MM.1S (cell line): ENCODE measurements at regions not wholly inside any gene's neighbourhood (a gene's known extent, or its start where the extent isn't known, plus 50 kb on each side); places are given as distances from the start of the nearest gene placed in this dataset.

ENCODE experiments used
- DNase-seq: peaks from one replicate; pipeline ENCODE4 v3.0.0-alpha.2; 2015
- H2AFZ ChIP-seq: fragments of 300-600 bp; sonication (generic); 2 replicates; pipeline ENCODE4 v1.6.0; 2016; ENCODE audit warnings: antibody characterized with exemption, low read length
- H3F3A ChIP-seq: fragments of 300-600 bp; sonication (generic); 2 replicates; pipeline ENCODE4 v1.6.1; 2016; ENCODE audit warnings: mild to moderate bottlenecking, antibody characterized with exemption, low read length, moderate library complexity, mixed read lengths; ENCODE audit not compliant: insufficient read depth
- H3K27ac ChIP-seq: fragments of 300-600 bp; sonication (generic); 2 replicates; pipeline ENCODE4 v1.5.1; 2016; ENCODE audit warnings: mild to moderate bottlenecking, low read length
- H3K27me3 ChIP-seq: fragments of 300-600 bp; sonication (generic); replicated peaks from 2 replicates; pipeline ENCODE4 v1.6.0; 2016; ENCODE audit warnings: low read length; ENCODE audit not compliant: insufficient read depth
- H3K36me3 ChIP-seq: fragments of 300-600 bp; sonication (generic); replicated peaks from 2 replicates; pipeline ENCODE4 v1.6.1; 2016; ENCODE audit warnings: mild to moderate bottlenecking, low read length, mixed read lengths; ENCODE audit not compliant: insufficient read depth
- H3K4me1 ChIP-seq: fragments of 300-600 bp; sonication (generic); 2 replicates; pipeline ENCODE4 v1.6.1; 2016; ENCODE audit warnings: low read length, mixed read lengths
- H3K4me2 ChIP-seq: fragments of 300-600 bp; sonication (generic); 2 replicates; pipeline ENCODE4 v1.6.0; 2016; ENCODE audit warnings: low read depth, low read length
- H3K4me3 ChIP-seq: fragments of 300-600 bp; sonication (generic); 2 replicates; pipeline ENCODE4 v1.5.1; 2016; ENCODE audit warnings: low read length, mixed read lengths
- H3K79me2 ChIP-seq: fragments of 300-600 bp; sonication (generic); 2 replicates; pipeline ENCODE4 v1.6.1; 2016; ENCODE audit warnings: mixed run types, low read length, mixed read lengths
- H3K9ac ChIP-seq: fragments of 300-600 bp; sonication (generic); 2 replicates; pipeline ENCODE4 v1.6.1; 2016; ENCODE audit warnings: low read length, mixed read lengths
- H3K9me2 ChIP-seq: fragments of 300-600 bp; sonication (generic); replicated peaks from 2 replicates; pipeline ENCODE4 v1.6.1; 2016; ENCODE audit warnings: mild to moderate bottlenecking, low read length, mixed read lengths; ENCODE audit not compliant: insufficient read depth
- H3K9me3 ChIP-seq: fragments of 300-600 bp; sonication (generic); replicated peaks from 2 replicates; pipeline ENCODE4 v1.6.1; 2016; ENCODE audit warnings: mild to moderate bottlenecking, low read length, mixed read lengths; ENCODE audit not compliant: insufficient read depth
- H4K20me1 ChIP-seq: fragments of 300-600 bp; sonication (generic); 2 replicates; pipeline ENCODE4 v1.6.1; 2016; ENCODE audit warnings: mild to moderate bottlenecking, low read length, moderate library complexity, mixed read lengths; ENCODE audit not compliant: insufficient read depth
- CTCF ChIP-seq: fragments of 300-600 bp; sonication (generic); IDR thresholded peaks from 2 replicates; pipeline ENCODE4 v1.5.1; 2016; ENCODE audit warnings: antibody characterized with exemption, low read length, mixed read lengths
- EZH2 ChIP-seq: fragments of 300-600 bp; sonication (generic); optimal IDR thresholded peaks from 2 replicates; pipeline ENCODE3; 2017; ENCODE audit warnings: low read depth, mild to moderate bottlenecking, antibody characterized with exemption, low read length, mixed read lengths
- EZH2phosphoT487 ChIP-seq: fragments of 300-600 bp; sonication (generic); IDR thresholded peaks from 2 replicates; pipeline ENCODE4 v1.6.1; 2018; ENCODE audit warnings: antibody characterized with exemption, low read length

GRCh38 chr12:67927324-67927723 is 61.9 kb upstream of the IFNG-AS1 start:
- no peaks in the 10 kb centered on the region for H3K36me3 ChIP-seq
- no peak for DNase-seq
- H3F3A ChIP-seq: no peaks in the 10 kb centered on the region
- TF ChIP-seq CTCF: no peak
- H2AFZ ChIP-seq: no peak overlapping the region
- H3K4me2 ChIP-seq: no peak overlapping the region
- H3K27ac ChIP-seq: no peak overlapping the region
- H3K4me3 ChIP-seq: no peak overlapping the region
- no peaks in the 10 kb centered on the region for H4K20me1 ChIP-seq
- H3K4me1 ChIP-seq: no peaks in the 10 kb centered on the region
- no peak overlapping the region for H3K9ac ChIP-seq
- H3K9me2 ChIP-seq: no peaks in the 10 kb centered on the region
- no peaks in the 10 kb centered on the region for H3K27me3 ChIP-seq
- H3K9me3 ChIP-seq: no peaks in the 10 kb centered on the region
- no peaks in the 10 kb centered on the region for H3K79me2 ChIP-seq

GRCh38 chr12:67927815-67928214 is 61.4 kb upstream of the IFNG-AS1 start:
- Histone ChIP-seq H4K20me1 (no peaks in the 10 kb centered on the region), H3K4me3 (no peak overlapping the region), H3K4me1 (no peaks in the 10 kb centered on the region), H3K36me3 (no peaks in the 10 kb centered on the region), H3K9me2 (no peaks in the 10 kb centered on the region), H2AFZ (no peak overlapping the region), H3K79me2 (no peaks in the 10 kb centered on the region), H3K27me3 (no peaks in the 10 kb centered on the region), H3K27ac (no peak overlapping the region), H3F3A (no peaks in the 10 kb centered on the region), H3K9ac (no peak overlapping the region), H3K4me2 (no peak overlapping the region), H3K9me3 (no peaks in the 10 kb centered on the region)
- no peak for DNase-seq
- TF ChIP-seq CTCF (no peak), EZH2phosphoT487 (no peak), EZH2 (no peak)

- Histone ChIP-seq H2AFZ (no peak overlapping the region), H3K9ac (no peak overlapping the region), H3K9me3 (no peaks in the 10 kb centered on the region), H3K36me3 (no peaks in the 10 kb centered on the region), H4K20me1 (no peaks in the 10 kb centered on the region), H3K4me2 (no peak overlapping the region), H3K27me3 (no peaks in the 10 kb centered on the region), H3K9me2 (no peaks in the 10 kb centered on the region), H3K4me1 (no peaks in the 10 kb centered on the region), H3F3A (no peaks in the 10 kb centered on the region), H3K79me2 (no peaks in the 10 kb centered on the region), H3K4me3 (no peak overlapping the region), H3K27ac (no peak overlapping the region)
- TF ChIP-seq EZH2phosphoT487 (no peak), CTCF (no peak), EZH2 (no peak)
- DNase-seq: no peak
Observed at GRCh38 chr12:67928621-67929383, 60.4 kb upstream of the IFNG-AS1 start.
